HepG2 (cell line): ENCODE measurements at regions not wholly inside any gene's neighbourhood (a gene's known extent, or its start where the extent isn't known, plus 50 kb on each side); places are given as distances from the start of the nearest gene placed in this dataset.

Experiments
- CBFB ChIP-seq: sonication (generic); formaldehyde crosslinking; IDR thresholded peaks from 2 replicates; pipeline ENCODE4 v1.4.0; 2020; ENCODE audit warnings: missing genetic modification reagents
- HNF4A ChIP-seq: sonication (generic); formaldehyde crosslinking; IDR thresholded peaks from 2 replicates; pipeline ENCODE4 v1.4.0; 2020; ENCODE audit warnings: missing genetic modification reagents
- NFKBIZ ChIP-seq: IDR thresholded peaks from 2 replicates; pipeline ENCODE4 v1.6.1; 2018; ENCODE audit warnings: missing genetic modification reagents, missing compliant biosample characterization
- NFYB ChIP-seq: sonication (generic); formaldehyde crosslinking; IDR thresholded peaks from 2 replicates; pipeline ENCODE4 v1.4.0; 2020; ENCODE audit warnings: missing genetic modification reagents
- SP5 ChIP-seq: IDR thresholded peaks from 2 replicates; pipeline ENCODE4 v1.6.1; 2016; ENCODE audit warnings: low read depth, borderline replicate concordance
- ZNF121 ChIP-seq: sonication (generic); formaldehyde crosslinking; IDR thresholded peaks from 2 replicates; pipeline ENCODE4 v1.5.0; 2020; ENCODE audit warnings: mild to moderate bottlenecking, missing genetic modification reagents
- ZNF282 ChIP-seq: fragments of 450-650 bp; IDR thresholded peaks from 2 replicates; pipeline ENCODE4 v1.6.1; 2018; ENCODE audit not compliant: partially characterized antibody
- TF ChIP-seq, protein P1 (sequence below): sonication (generic); formaldehyde crosslinking; IDR thresholded peaks from 2 replicates; pipeline ENCODE4 v1.4.0; 2020; ENCODE audit warnings: missing genetic modification reagents
- TF ChIP-seq, protein P2 (sequence below): sonication (generic); formaldehyde crosslinking; IDR thresholded peaks from 2 replicates; pipeline ENCODE4 v1.4.0; 2020; ENCODE audit warnings: missing genetic modification reagents
- TF ChIP-seq, protein P3 (sequence below): sonication (generic); formaldehyde crosslinking; IDR thresholded peaks from 2 replicates; pipeline ENCODE4 v1.5.0; 2020; ENCODE audit warnings: mild to moderate bottlenecking, missing genetic modification reagents, moderate library complexity

DNA sequence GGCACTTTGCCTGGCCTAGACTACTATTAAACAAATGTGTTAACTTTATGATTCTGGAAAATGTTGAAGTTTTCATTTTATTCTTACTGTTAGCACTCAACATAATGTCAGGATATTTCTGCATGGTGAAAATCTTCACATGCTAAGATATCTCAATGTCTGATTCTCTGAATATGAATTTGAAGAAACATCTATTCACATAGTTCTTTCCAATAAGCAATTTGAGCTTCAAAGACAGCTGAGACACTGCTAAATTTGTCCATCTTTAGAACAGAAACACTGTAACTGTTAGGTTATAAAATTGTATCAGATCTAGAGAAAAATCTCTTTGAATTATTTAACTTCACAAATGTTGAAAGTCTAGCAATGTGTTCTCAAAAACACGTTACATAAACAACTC, 970.2 kb downstream of the PLOD2 start:
- TF ChIP-seq CBFB = no peak
- no peak for TF ChIP-seq NFYB (CRISPR knock-in tag)
- TF ChIP-seq SP5 = no peak
- TF ChIP-seq, protein P1, sequence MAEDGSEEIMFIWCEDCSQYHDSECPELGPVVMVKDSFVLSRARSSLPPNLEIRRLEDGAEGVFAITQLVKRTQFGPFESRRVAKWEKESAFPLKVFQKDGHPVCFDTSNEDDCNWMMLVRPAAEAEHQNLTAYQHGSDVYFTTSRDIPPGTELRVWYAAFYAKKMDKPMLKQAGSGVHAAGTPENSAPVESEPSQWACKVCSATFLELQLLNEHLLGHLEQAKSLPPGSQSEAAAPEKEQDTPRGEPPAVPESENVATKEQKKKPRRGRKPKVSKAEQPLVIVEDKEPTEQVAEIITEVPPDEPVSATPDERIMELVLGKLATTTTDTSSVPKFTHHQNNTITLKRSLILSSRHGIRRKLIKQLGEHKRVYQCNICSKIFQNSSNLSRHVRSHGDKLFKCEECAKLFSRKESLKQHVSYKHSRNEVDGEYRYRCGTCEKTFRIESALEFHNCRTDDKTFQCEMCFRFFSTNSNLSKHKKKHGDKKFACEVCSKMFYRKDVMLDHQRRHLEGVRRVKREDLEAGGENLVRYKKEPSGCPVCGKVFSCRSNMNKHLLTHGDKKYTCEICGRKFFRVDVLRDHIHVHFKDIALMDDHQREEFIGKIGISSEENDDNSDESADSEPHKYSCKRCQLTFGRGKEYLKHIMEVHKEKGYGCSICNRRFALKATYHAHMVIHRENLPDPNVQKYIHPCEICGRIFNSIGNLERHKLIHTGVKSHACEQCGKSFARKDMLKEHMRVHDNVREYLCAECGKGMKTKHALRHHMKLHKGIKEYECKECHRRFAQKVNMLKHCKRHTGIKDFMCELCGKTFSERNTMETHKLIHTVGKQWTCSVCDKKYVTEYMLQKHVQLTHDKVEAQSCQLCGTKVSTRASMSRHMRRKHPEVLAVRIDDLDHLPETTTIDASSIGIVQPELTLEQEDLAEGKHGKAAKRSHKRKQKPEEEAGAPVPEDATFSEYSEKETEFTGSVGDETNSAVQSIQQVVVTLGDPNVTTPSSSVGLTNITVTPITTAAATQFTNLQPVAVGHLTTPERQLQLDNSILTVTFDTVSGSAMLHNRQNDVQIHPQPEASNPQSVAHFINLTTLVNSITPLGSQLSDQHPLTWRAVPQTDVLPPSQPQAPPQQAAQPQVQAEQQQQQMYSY (CRISPR knock-in tag) = no peak
- TF ChIP-seq, protein P2, sequence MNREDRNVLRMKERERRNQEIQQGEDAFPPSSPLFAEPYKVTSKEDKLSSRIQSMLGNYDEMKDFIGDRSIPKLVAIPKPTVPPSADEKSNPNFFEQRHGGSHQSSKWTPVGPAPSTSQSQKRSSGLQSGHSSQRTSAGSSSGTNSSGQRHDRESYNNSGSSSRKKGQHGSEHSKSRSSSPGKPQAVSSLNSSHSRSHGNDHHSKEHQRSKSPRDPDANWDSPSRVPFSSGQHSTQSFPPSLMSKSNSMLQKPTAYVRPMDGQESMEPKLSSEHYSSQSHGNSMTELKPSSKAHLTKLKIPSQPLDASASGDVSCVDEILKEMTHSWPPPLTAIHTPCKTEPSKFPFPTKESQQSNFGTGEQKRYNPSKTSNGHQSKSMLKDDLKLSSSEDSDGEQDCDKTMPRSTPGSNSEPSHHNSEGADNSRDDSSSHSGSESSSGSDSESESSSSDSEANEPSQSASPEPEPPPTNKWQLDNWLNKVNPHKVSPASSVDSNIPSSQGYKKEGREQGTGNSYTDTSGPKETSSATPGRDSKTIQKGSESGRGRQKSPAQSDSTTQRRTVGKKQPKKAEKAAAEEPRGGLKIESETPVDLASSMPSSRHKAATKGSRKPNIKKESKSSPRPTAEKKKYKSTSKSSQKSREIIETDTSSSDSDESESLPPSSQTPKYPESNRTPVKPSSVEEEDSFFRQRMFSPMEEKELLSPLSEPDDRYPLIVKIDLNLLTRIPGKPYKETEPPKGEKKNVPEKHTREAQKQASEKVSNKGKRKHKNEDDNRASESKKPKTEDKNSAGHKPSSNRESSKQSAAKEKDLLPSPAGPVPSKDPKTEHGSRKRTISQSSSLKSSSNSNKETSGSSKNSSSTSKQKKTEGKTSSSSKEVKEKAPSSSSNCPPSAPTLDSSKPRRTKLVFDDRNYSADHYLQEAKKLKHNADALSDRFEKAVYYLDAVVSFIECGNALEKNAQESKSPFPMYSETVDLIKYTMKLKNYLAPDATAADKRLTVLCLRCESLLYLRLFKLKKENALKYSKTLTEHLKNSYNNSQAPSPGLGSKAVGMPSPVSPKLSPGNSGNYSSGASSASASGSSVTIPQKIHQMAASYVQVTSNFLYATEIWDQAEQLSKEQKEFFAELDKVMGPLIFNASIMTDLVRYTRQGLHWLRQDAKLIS = no peak
- TF ChIP-seq ZNF282 = no peak
- TF ChIP-seq HNF4A (CRISPR knock-in tag) = no peak
- TF ChIP-seq NFKBIZ (CRISPR knock-in tag) = no peak
- TF ChIP-seq, protein P3, sequence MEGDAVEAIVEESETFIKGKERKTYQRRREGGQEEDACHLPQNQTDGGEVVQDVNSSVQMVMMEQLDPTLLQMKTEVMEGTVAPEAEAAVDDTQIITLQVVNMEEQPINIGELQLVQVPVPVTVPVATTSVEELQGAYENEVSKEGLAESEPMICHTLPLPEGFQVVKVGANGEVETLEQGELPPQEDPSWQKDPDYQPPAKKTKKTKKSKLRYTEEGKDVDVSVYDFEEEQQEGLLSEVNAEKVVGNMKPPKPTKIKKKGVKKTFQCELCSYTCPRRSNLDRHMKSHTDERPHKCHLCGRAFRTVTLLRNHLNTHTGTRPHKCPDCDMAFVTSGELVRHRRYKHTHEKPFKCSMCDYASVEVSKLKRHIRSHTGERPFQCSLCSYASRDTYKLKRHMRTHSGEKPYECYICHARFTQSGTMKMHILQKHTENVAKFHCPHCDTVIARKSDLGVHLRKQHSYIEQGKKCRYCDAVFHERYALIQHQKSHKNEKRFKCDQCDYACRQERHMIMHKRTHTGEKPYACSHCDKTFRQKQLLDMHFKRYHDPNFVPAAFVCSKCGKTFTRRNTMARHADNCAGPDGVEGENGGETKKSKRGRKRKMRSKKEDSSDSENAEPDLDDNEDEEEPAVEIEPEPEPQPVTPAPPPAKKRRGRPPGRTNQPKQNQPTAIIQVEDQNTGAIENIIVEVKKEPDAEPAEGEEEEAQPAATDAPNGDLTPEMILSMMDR (CRISPR knock-in tag) = no peak
- no peak for TF ChIP-seq ZNF121
